GM23338 (cell line): ENCODE measurements at regions not wholly inside any gene's neighbourhood (a gene's known extent, or its start where the extent isn't known, plus 50 kb on each side); places are given as distances from the start of the nearest gene placed in this dataset.
"Not testable (repeated sequence)": the region's sequence is repeated elsewhere in the genome, so short reads cannot be mapped to it uniquely, and the experiment has no call there.

ENCODE experiments used
- EZH2 ChIP-seq: fragments of 200-600 bp; sonication (generic); IDR thresholded peaks from one replicate; pipeline ENCODE4 v1.8.0; 2017; ENCODE audit warnings: antibody characterized with exemption, mild to moderate bottlenecking, low read depth; ENCODE audit not compliant: unreplicated experiment
- EZH2phosphoT487 ChIP-seq: fragments of 200-600 bp; sonication (generic); IDR thresholded peaks from one replicate; pipeline ENCODE4 v1.8.1; 2018; ENCODE audit warnings: antibody characterized with exemption; ENCODE audit not compliant: unreplicated experiment
- JUNB ChIP-seq: IDR thresholded peaks from one replicate; pipeline ENCODE4 v1.6.1; 2016; ENCODE audit warnings: antibody characterized with exemption; ENCODE audit not compliant: unreplicated experiment
- POLR2AphosphoS5 ChIP-seq: IDR thresholded peaks from 2 replicates; pipeline ENCODE4 v1.6.1; 2016; ENCODE audit warnings: antibody characterized with exemption, low read depth
- ZNF331 ChIP-seq: fragments of 250-450 bp; sonication (Bioruptor Pico); IDR thresholded peaks from 2 replicates; pipeline ENCODE4 v1.5.0; 2020; ENCODE audit warnings: low read depth, mild to moderate bottlenecking, moderate library complexity
- TF ChIP-seq, protein P1 (sequence below), 2 experiments: fragments of 200-600 bp in 1 of 2; sonication (generic) in 1 of 2; conservative IDR thresholded peaks; 2 replicates each; pipeline versions ENCODE4 v1.5.1 to v1.6.1; 2016 to 2017; ENCODE audit warnings: antibody characterized with exemption in 2 of 2, low read depth in 2 of 2, mild to moderate bottlenecking in 2 of 2, moderate library complexity in 1 of 2
- TF ChIP-seq, protein P2 (sequence below): IDR thresholded peaks from 2 replicates; pipeline ENCODE4 v1.6.1; 2016; ENCODE audit warnings: antibody characterized with exemption

DNA sequence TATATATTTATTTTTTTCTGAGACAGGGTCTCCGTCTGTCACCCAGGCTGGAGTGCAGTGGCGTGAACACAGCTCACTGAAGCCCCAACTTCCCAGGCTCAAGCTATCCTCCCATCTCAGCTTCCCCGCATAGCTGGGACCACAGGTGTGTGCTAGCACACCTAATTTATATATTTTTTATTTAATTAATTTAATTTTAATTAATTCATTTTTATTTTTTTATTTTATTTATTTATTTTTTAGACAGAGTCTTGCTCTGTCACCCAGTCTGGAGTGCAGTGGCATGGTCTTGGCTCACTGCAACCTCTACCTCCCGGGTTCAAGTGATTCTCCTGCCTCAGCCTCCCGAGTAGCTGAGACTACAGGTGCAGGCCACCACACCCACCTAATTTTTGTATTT is 86.9 kb upstream of the CLINT1 start:
- TF ChIP-seq JUNB; POLR2AphosphoS5; EZH2phosphoT487; EZH2; ZNF331 (CRISPR knock-in tag): not testable (repeated sequence)
- TF ChIP-seq, protein P1, sequence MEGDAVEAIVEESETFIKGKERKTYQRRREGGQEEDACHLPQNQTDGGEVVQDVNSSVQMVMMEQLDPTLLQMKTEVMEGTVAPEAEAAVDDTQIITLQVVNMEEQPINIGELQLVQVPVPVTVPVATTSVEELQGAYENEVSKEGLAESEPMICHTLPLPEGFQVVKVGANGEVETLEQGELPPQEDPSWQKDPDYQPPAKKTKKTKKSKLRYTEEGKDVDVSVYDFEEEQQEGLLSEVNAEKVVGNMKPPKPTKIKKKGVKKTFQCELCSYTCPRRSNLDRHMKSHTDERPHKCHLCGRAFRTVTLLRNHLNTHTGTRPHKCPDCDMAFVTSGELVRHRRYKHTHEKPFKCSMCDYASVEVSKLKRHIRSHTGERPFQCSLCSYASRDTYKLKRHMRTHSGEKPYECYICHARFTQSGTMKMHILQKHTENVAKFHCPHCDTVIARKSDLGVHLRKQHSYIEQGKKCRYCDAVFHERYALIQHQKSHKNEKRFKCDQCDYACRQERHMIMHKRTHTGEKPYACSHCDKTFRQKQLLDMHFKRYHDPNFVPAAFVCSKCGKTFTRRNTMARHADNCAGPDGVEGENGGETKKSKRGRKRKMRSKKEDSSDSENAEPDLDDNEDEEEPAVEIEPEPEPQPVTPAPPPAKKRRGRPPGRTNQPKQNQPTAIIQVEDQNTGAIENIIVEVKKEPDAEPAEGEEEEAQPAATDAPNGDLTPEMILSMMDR (conservative IDR thresholded peaks at IDR 0.05; ENCODE audit: low read depth in 2 of 2), result not testable (repeated sequence)
- TF ChIP-seq, protein P2, sequence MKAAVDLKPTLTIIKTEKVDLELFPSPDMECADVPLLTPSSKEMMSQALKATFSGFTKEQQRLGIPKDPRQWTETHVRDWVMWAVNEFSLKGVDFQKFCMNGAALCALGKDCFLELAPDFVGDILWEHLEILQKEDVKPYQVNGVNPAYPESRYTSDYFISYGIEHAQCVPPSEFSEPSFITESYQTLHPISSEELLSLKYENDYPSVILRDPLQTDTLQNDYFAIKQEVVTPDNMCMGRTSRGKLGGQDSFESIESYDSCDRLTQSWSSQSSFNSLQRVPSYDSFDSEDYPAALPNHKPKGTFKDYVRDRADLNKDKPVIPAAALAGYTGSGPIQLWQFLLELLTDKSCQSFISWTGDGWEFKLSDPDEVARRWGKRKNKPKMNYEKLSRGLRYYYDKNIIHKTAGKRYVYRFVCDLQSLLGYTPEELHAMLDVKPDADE, result not testable (repeated sequence)
